ENCODE measurements at regions not wholly inside any gene's neighbourhood (a gene's known extent, or its start where the extent isn't known, plus 50 kb on each side); places are given as distances from the start of the nearest gene placed in this dataset.

GRCh38 chr5:170439944-170440269 is 50.7 kb upstream of the KCNMB1 start:
- H3K27ac ChIP-seq (ENCODE audit: low read depth in 2 of 2, low read length in 1 of 2): no peak overlapping the region
- H3K4me2 ChIP-seq: no peak overlapping the region
- no peaks in the 10 kb centered on the region; a peak in 1 of 4 replicates for H3K4me1 ChIP-seq (ENCODE audit: control insufficient read depth in 1 of 2, insufficient read depth in 2 of 2, low read depth in 1 of 2, low read length in 1 of 2)
- no peak overlapping the region for H3K9ac ChIP-seq
- no peaks in the 10 kb centered on the region for H3K9me2 ChIP-seq
- H3K79me2 ChIP-seq (ENCODE audit: insufficient read depth): no peaks in the 10 kb centered on the region
- H3K4me3 ChIP-seq (ENCODE audit: low read depth in 2 of 2, low read length in 1 of 2): no peak overlapping the region
- TF ChIP-seq REST (IDR thresholded peaks at IDR 0.05; ENCODE audit: low read depth, low read length) (no peak), TAF1 (IDR thresholded peaks at IDR 0.05; ENCODE audit: borderline replicate concordance, low read depth, low read length) (no peak), RAD21 (IDR thresholded peaks at IDR 0.05; ENCODE audit: low read length) (no peak), TEAD4 (IDR thresholded peaks at IDR 0.05; ENCODE audit: borderline replicate concordance, insufficient read depth) (no peak)
- TF ChIP-seq, protein P1, sequence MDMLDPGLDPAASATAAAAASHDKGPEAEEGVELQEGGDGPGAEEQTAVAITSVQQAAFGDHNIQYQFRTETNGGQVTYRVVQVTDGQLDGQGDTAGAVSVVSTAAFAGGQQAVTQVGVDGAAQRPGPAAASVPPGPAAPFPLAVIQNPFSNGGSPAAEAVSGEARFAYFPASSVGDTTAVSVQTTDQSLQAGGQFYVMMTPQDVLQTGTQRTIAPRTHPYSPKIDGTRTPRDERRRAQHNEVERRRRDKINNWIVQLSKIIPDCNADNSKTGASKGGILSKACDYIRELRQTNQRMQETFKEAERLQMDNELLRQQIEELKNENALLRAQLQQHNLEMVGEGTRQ (IDR thresholded peaks at IDR 0.05; ENCODE audit: borderline replicate concordance, low read depth, low read length): no peak
- no peaks in the 10 kb centered on the region for H4K20me1 ChIP-seq (ENCODE audit: insufficient read depth)
- ChIA-PET CTCF (interaction anchor here (0.9 to 2.2 kb wide), 4 partner anchors 12 to 164 kb away, joined by 3 to 6 read pairs (median 3); no protein-coding TSS in a partner anchor), POLR2A (no interaction called here)
- WGBS (ENCODE audit: low lambda C conversion rate): 88% methylated on average over 7 of the region's 8 CpGs
- H2AFZ ChIP-seq (ENCODE audit: low read depth): no peak overlapping the region
- no peak for DNase-seq
- no peaks in the 10 kb centered on the region for H3K36me3 ChIP-seq (replicated peaks in 1 of 2; ENCODE audit: control insufficient read depth in 1 of 2, insufficient read depth in 2 of 2, low read length in 1 of 2)
- H3K9me3 ChIP-seq: no peaks in the 10 kb centered on the region
- no peaks in the 10 kb centered on the region for H3K27me3 ChIP-seq (ENCODE audit: insufficient read depth)
- no peaks in the 10 kb centered on the region for H3F3A ChIP-seq (replicated peaks; ENCODE audit: insufficient read depth)

DNA sequence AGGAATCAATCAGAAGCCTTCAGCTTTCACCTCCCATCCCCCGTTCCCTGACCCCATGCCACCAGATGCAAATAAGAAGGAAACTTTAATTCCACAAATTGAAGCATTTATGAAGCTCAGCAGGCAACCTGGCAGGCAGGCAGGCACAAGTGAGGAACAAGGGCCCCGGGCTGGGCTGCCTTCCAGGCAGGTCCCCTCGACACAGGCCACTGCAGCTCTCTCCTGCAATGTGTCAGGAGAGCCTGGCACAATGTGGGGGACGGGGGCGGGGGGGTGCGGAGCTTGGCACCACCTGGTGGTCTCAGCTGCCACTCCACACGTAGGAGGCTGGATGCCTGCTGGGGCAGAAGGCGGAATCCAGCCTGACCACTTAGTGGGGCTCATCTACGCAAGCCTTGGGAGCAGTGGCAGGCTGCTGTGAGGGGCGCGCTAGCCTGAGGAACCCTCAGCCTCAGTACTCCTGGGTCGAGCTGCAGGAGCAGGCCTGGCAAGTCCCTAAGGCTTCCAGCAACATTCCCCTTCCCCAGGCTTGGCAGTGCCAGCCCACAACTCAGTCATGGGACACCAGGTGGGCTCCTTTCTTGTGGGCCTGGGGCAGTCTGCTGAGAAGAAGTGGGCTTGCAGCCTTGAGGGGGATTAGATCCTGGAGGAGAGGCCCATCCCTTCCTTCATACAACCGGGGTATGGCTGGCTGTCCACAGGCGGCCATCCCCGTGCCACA is 50.2 kb upstream of the KCNMB1 start:
- Histone ChIP-seq H3K9me2 (no peaks in the 10 kb centered on the region), H3K9me3 (no peaks in the 10 kb centered on the region), H3K79me2 (ENCODE audit: insufficient read depth) (no peaks in the 10 kb centered on the region), H3K9ac (no peak overlapping the region), H3K4me1 (ENCODE audit: control insufficient read depth in 1 of 2, insufficient read depth in 2 of 2, low read depth in 1 of 2, low read length in 1 of 2) (no peaks in the 10 kb centered on the region; a peak in 1 of 4 replicates), H3K4me2 (no peak overlapping the region), H2AFZ (ENCODE audit: low read depth) (no peak overlapping the region), H3K36me3 (replicated peaks in 1 of 2; ENCODE audit: control insufficient read depth in 1 of 2, insufficient read depth in 2 of 2, low read length in 1 of 2) (no peaks in the 10 kb centered on the region), H3K27ac (ENCODE audit: low read depth in 2 of 2, low read length in 1 of 2) (no peak overlapping the region), H3F3A (replicated peaks; ENCODE audit: insufficient read depth) (no peaks in the 10 kb centered on the region), H3K4me3 (ENCODE audit: low read depth in 2 of 2, low read length in 1 of 2) (no peak overlapping the region), H4K20me1 (ENCODE audit: insufficient read depth) (no peaks in the 10 kb centered on the region), H3K27me3 (ENCODE audit: insufficient read depth) (no peaks in the 10 kb centered on the region)
- DNase-seq: no peak
- TF ChIP-seq MEF2A (IDR thresholded peaks at IDR 0.05; ENCODE audit: borderline replicate concordance, low read depth) (no peak), NFIC (IDR thresholded peaks at IDR 0.05; ENCODE audit: borderline replicate concordance) (no peak), NRF1 (IDR thresholded peaks at IDR 0.05; ENCODE audit: low read depth, low read length) (no peak)
- TF ChIP-seq, protein P2, sequence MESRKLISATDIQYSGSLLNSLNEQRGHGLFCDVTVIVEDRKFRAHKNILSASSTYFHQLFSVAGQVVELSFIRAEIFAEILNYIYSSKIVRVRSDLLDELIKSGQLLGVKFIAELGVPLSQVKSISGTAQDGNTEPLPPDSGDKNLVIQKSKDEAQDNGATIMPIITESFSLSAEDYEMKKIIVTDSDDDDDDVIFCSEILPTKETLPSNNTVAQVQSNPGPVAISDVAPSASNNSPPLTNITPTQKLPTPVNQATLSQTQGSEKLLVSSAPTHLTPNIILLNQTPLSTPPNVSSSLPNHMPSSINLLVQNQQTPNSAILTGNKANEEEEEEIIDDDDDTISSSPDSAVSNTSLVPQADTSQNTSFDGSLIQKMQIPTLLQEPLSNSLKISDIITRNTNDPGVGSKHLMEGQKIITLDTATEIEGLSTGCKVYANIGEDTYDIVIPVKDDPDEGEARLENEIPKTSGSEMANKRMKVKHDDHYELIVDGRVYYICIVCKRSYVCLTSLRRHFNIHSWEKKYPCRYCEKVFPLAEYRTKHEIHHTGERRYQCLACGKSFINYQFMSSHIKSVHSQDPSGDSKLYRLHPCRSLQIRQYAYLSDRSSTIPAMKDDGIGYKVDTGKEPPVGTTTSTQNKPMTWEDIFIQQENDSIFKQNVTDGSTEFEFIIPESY (IDR thresholded peaks at IDR 0.05; ENCODE audit: borderline replicate concordance, low read depth): no peak
- POLR2A ChIA-PET: no interaction called here
- CTCF ChIA-PET: interaction anchor here (0.7 to 2.5 kb wide), 8 partner anchors 11 to 306 kb away, joined by 3 to 20 read pairs (median 3); no protein-coding TSS in a partner anchor
- WGBS (ENCODE audit: low lambda C conversion rate): 85% methylated on average over 9 of the region's 15 CpGs
